IMR-90 (cell line): ENCODE measurements at regions not wholly inside any gene's neighbourhood (a gene's known extent, or its start where the extent isn't known, plus 50 kb on each side); places are given as distances from the start of the nearest gene placed in this dataset.

Experiments
- ATAC-seq: fragments of 200-7000 bp; cut with Tn5 transposase; 2 replicates; pipeline ENCODE4 v1.9.1; 2020; ENCODE audit warnings: low read depth, mild to moderate bottlenecking, moderate library complexity
- BruUV-seq: library from RNA; stranded (reverse); fragments of 400-500 nt; replicated peaks from 2 replicates; lab custom pipeline; 2021; lab: Mats Ljungman, UMichigan
- CTCF ChIA-PET: fragments of 300-600 bp; formaldehyde crosslinking; extraction: SDS; loops from one replicate; lab custom pipeline; 2021; ENCODE audit warnings: antibody characterized with exemption; lab: Yijun Ruan, JAX
- POLR2A ChIA-PET: fragments of 300-600 bp; sonication (Branson Sonifier 250); formaldehyde crosslinking; loops from one replicate; lab custom pipeline; 2022; ENCODE audit warnings: antibody characterized with exemption; ENCODE audit not compliant: unreplicated experiment; lab: Charles Lee
- DNase-seq: peaks from one replicate; pipeline ENCODE4 v3.0.0; 2013
- H2AFZ ChIP-seq: replicated peaks from 2 replicates; pipeline ENCODE3; 2013; ENCODE audit warnings: low read length, mild to moderate bottlenecking; ENCODE audit not compliant: poor library complexity
- H2AK5ac ChIP-seq: 2 replicates; pipeline ENCODE4 v1.6.1; 2013; ENCODE audit warnings: low read depth, low read length, inconsistent platforms
- H2AK9ac ChIP-seq: replicated peaks from 2 replicates; pipeline ENCODE3; 2013; ENCODE audit warnings: mild to moderate bottlenecking, low read depth, low read length, moderate library complexity; ENCODE audit not compliant: poor library complexity
- H2BK120ac ChIP-seq: 2 replicates; pipeline ENCODE4 v1.6.1; 2013; ENCODE audit warnings: low read depth, low read length, inconsistent platforms
- H2BK15ac ChIP-seq: 3 replicates; pipeline ENCODE4 v1.6.1; 2013; ENCODE audit warnings: low read depth, low read length, inconsistent platforms
- H2BK20ac ChIP-seq: 2 replicates; pipeline ENCODE4 v1.6.1; 2013; ENCODE audit warnings: low read depth, mild to moderate bottlenecking, inconsistent platforms, low read length, moderate library complexity
- H2BK5ac ChIP-seq: 2 replicates; pipeline ENCODE4 v1.6.1; 2013; ENCODE audit warnings: mild to moderate bottlenecking, low read depth, low read length, inconsistent platforms; ENCODE audit not compliant: poor library complexity, severe bottlenecking
- H3K14ac ChIP-seq: replicated peaks from 2 replicates; pipeline ENCODE4 v1.6.1; 2013; ENCODE audit warnings: low read depth, low read length, inconsistent platforms
- H3K18ac ChIP-seq: 2 replicates; pipeline ENCODE4 v1.6.1; 2013; ENCODE audit warnings: low read depth, low read length, control low read depth
- H3K23ac ChIP-seq: 2 replicates; pipeline ENCODE4 v1.6.1; 2013; ENCODE audit warnings: low read depth, low read length, inconsistent platforms
- H3K27ac ChIP-seq: 2 replicates; pipeline ENCODE4 v1.5.1; 2013; ENCODE audit warnings: mild to moderate bottlenecking, control low read depth, low read length; ENCODE audit not compliant: insufficient read depth
- H3K27me3 ChIP-seq: 2 replicates; pipeline ENCODE4 v1.6.1; 2013; ENCODE audit warnings: low read length; ENCODE audit not compliant: control insufficient read depth, insufficient read depth
- H3K36me3 ChIP-seq: 2 replicates; pipeline ENCODE4 v1.6.1; 2013; ENCODE audit warnings: low read length, mixed read lengths; ENCODE audit not compliant: control insufficient read depth, insufficient read depth
- H3K4ac ChIP-seq: 2 replicates; pipeline ENCODE4 v1.6.1; 2013; ENCODE audit warnings: low read depth, low read length, inconsistent platforms
- H3K4me1 ChIP-seq: 2 replicates; pipeline ENCODE4 v1.6.1; 2013; ENCODE audit warnings: low read length, mixed read lengths; ENCODE audit not compliant: control insufficient read depth, insufficient read depth
- H3K4me2 ChIP-seq: 2 replicates; pipeline ENCODE4 v1.6.1; 2013; ENCODE audit warnings: low read depth, mild to moderate bottlenecking, control low read depth, low read length, moderate library complexity
- H3K4me3 ChIP-seq: 2 replicates; pipeline ENCODE4 v1.5.1; 2013; ENCODE audit warnings: low read depth, mild to moderate bottlenecking, control low read depth, low read length, moderate library complexity; ENCODE audit not compliant: insufficient read depth
- H3K56ac ChIP-seq: 2 replicates; pipeline ENCODE4 v1.6.1; 2013; ENCODE audit warnings: low read length, inconsistent platforms; ENCODE audit not compliant: insufficient read depth; ENCODE audit errors: extremely low read depth
- H3K79me1 ChIP-seq, 2 experiments: 2 replicates each; pipeline ENCODE4 v1.6.1; 2013; ENCODE audit warnings: low read length in 2 of 2, inconsistent platforms in 1 of 2, low read depth in 1 of 2
- H3K9ac ChIP-seq: 2 replicates; pipeline ENCODE4 v1.6.1; 2013; ENCODE audit warnings: low read depth, low read length, control low read depth
- H3K9me1 ChIP-seq: 2 replicates; pipeline ENCODE4 v1.6.1; 2013; ENCODE audit warnings: low read length, inconsistent platforms; ENCODE audit not compliant: insufficient read depth
- H3K9me3 ChIP-seq: 2 replicates; pipeline ENCODE4 v1.6.1; 2013; ENCODE audit warnings: low read length; ENCODE audit not compliant: control insufficient read depth, insufficient read depth
- H4K20me1 ChIP-seq: 2 replicates; pipeline ENCODE4 v1.6.1; 2013; ENCODE audit warnings: low read length, inconsistent platforms; ENCODE audit not compliant: insufficient read depth
- H4K5ac ChIP-seq: 2 replicates; pipeline ENCODE4 v1.6.1; 2013; ENCODE audit warnings: mild to moderate bottlenecking, low read depth, low read length, control low read depth
- H4K8ac ChIP-seq, 2 experiments: 2 replicates each; pipeline ENCODE4 v1.6.1; 2013; ENCODE audit warnings: low read depth in 2 of 2, low read length in 2 of 2, control low read depth in 1 of 2, inconsistent platforms in 1 of 2
- H4K91ac ChIP-seq: 2 replicates; pipeline ENCODE4 v1.6.1; 2013; ENCODE audit warnings: low read depth, low read length, inconsistent platforms; ENCODE audit not compliant: insufficient read depth
- BHLHE40 ChIP-seq: fragments of 150-350 bp; IDR thresholded peaks from 2 replicates; pipeline ENCODE4 v1.6.1; 2016; ENCODE audit warnings: mild to moderate bottlenecking, low read depth, low read length
- MAFK ChIP-seq: IDR thresholded peaks from 2 replicates; pipeline ENCODE4 v1.6.1; 2012; ENCODE audit warnings: low read depth, low read length, improper control_type of control experiment
- MAZ ChIP-seq: IDR thresholded peaks from 2 replicates; pipeline ENCODE4 v1.6.1; 2012; ENCODE audit warnings: low read depth, mild to moderate bottlenecking, low read length, improper control_type of control experiment, moderate library complexity, borderline replicate concordance
- MXI1 ChIP-seq: IDR thresholded peaks from 2 replicates; pipeline ENCODE4 v1.6.1; 2012; ENCODE audit warnings: low read depth, mild to moderate bottlenecking, low read length, moderate library complexity, borderline replicate concordance
- NFE2L2 ChIP-seq: fragments of 150-350 bp; IDR thresholded peaks from 2 replicates; pipeline ENCODE4 v1.6.1; 2016; ENCODE audit warnings: low read depth, mild to moderate bottlenecking, low read length
- POLR2A ChIP-seq: IDR thresholded peaks from 2 replicates; pipeline ENCODE4 v1.6.1; 2012; ENCODE audit warnings: mild to moderate bottlenecking, low read depth, low read length
- RAD21 ChIP-seq: IDR thresholded peaks from 2 replicates; pipeline ENCODE4 v1.6.1; 2012; ENCODE audit warnings: low read length, improper control_type of control experiment
- RCOR1 ChIP-seq: IDR thresholded peaks from 2 replicates; pipeline ENCODE4 v1.6.1; 2012; ENCODE audit warnings: mild to moderate bottlenecking, low read length, improper control_type of control experiment; ENCODE audit not compliant: insufficient replicate concordance
- RFX5 ChIP-seq: IDR thresholded peaks from 2 replicates; pipeline ENCODE4 v1.8.0; 2012; ENCODE audit warnings: low read depth, mild to moderate bottlenecking, low read length, moderate library complexity
- SMC3 ChIP-seq: fragments of 150-350 bp; IDR thresholded peaks from 2 replicates; pipeline ENCODE4 v1.6.1; 2016; ENCODE audit warnings: low read depth, mild to moderate bottlenecking, antibody characterized with exemption, low read length, moderate library complexity
- WGBS, 2 experiments: methylation state at CpG; one replicate each; pipeline versions ENCODE4 v1.1.5 to v1.1.7; 2013; ENCODE audit warnings: missing lambda C conversion rate in 2 of 2; ENCODE audit not compliant: insufficient read length in 1 of 2; ENCODE audit errors: extremely low coverage in 2 of 2; 5-methylcytosine and 5-hydroxymethylcytosine counted together
- dilution Hi-C: fragments of 300-500 bp; cut with HindIII; formaldehyde crosslinking; loops from one replicate; pipeline ENCODE4 v1.14.3; 2018; ENCODE audit warnings: low sequenced_read_pairs; ENCODE audit not compliant: unreplicated experiment
- in situ Hi-C: fragments of 300-500 bp; cut with MboI; formaldehyde crosslinking; loops from 3 replicates; pipeline ENCODE4 v1.14.3; 2019; ENCODE audit warnings: low sequenced_read_pairs, inconsistent platforms, mixed read lengths
- intact Hi-C: fragments of 100-400 bp; cut with micrococcal nuclease; formaldehyde crosslinking; loops from 2 replicates; pipeline ENCODE4 v1.10.0; 2022
- TF ChIP-seq, protein P1 (sequence below): fragments of 150-350 bp; IDR thresholded peaks from 2 replicates; pipeline ENCODE4 v1.6.1; 2016; ENCODE audit warnings: low read depth, mild to moderate bottlenecking, low read length, moderate library complexity, borderline replicate concordance
- TF ChIP-seq, protein P2 (sequence below): fragments of 150-350 bp; IDR thresholded peaks from 2 replicates; pipeline ENCODE4 v1.6.1; 2017; ENCODE audit warnings: mild to moderate bottlenecking, antibody characterized with exemption, low read length, low read depth

DNA sequence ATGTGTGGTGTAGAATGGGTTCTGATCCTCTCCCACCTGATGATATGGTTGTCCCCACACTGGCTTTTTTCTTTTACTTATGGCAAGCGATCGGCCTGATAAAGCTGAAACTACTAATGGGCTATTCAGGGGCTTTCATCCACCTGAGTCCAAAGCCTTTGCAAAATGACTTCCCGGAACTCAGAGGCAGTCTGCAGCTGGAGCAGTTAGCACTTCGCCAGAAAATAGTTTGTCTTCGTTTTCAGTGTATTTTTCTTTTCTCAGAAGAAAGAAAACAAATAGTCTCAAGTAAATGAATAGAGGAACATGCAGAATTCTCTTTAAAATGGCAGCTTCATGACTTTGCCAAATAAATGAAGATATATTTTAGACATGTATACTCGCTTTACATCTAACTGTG, 306.0 kb upstream of the ADAMTS9 start:
- H4K20me1 ChIP-seq = no peaks in the 10 kb centered on the region
- intact Hi-C loops (no loop called here), in situ Hi-C loops (no loop called here), dilution Hi-C loops (no loop called here)
- ATAC-seq (no peak), DNase-seq (no peak)
- CTCF ChIA-PET = no interaction called here
- H3K9me1 ChIP-seq = no peaks in the 10 kb centered on the region
- no peak overlapping the region for H4K91ac ChIP-seq
- no peak overlapping the region for H2BK120ac ChIP-seq
- TF ChIP-seq NFE2L2 (no peak), RAD21 (no peak), MAZ (no peak), MXI1 (no peak), POLR2A (no peak), BHLHE40 (no peak), SMC3 (no peak), MAFK (no peak), RCOR1 (no peak), RFX5 (no peak)
- TF ChIP-seq, protein P1, sequence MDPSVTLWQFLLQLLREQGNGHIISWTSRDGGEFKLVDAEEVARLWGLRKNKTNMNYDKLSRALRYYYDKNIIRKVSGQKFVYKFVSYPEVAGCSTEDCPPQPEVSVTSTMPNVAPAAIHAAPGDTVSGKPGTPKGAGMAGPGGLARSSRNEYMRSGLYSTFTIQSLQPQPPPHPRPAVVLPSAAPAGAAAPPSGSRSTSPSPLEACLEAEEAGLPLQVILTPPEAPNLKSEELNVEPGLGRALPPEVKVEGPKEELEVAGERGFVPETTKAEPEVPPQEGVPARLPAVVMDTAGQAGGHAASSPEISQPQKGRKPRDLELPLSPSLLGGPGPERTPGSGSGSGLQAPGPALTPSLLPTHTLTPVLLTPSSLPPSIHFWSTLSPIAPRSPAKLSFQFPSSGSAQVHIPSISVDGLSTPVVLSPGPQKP = no peak
- TF ChIP-seq, protein P2, sequence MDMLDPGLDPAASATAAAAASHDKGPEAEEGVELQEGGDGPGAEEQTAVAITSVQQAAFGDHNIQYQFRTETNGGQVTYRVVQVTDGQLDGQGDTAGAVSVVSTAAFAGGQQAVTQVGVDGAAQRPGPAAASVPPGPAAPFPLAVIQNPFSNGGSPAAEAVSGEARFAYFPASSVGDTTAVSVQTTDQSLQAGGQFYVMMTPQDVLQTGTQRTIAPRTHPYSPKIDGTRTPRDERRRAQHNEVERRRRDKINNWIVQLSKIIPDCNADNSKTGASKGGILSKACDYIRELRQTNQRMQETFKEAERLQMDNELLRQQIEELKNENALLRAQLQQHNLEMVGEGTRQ = no peak
- no peak overlapping the region for H2BK20ac ChIP-seq
- no peak overlapping the region for H3K18ac ChIP-seq
- no peak overlapping the region for H3K14ac ChIP-seq
- no peak overlapping the region for H2BK15ac ChIP-seq
- no peak overlapping the region for H2AK9ac ChIP-seq
- no peak overlapping the region for H4K5ac ChIP-seq
- H2BK5ac ChIP-seq = no peak overlapping the region
- H2AFZ ChIP-seq = no peak overlapping the region
- no peaks in the 10 kb centered on the region for H3K36me3 ChIP-seq
- no peak overlapping the region for H2AK5ac ChIP-seq
- no peak overlapping the region for H3K4ac ChIP-seq
- POLR2A ChIA-PET = no interaction called here
- no peak overlapping the region for H3K23ac ChIP-seq
- no peak overlapping the region for H4K8ac ChIP-seq
- no peak overlapping the region for H3K4me2 ChIP-seq
- 100% methylated on average over 2 of the region's 6 CpGs; no CpG with 5 or more reads in 1 of the 2 experiments for WGBS, 2 experiments
- no TSS peak for BruUV-seq
- no peaks in the 10 kb centered on the region for H3K9me3 ChIP-seq
- no peaks in the 10 kb centered on the region for H3K79me1 ChIP-seq
- no peak overlapping the region for H3K9ac ChIP-seq
- no peaks in the 10 kb centered on the region; the same call in 1 of the 2 replicates for H3K4me1 ChIP-seq
- peaks cover 2% of the 10 kb centered on the region; the same call in 1 of the 2 replicates for H3K27me3 ChIP-seq
- no peak overlapping the region for H3K56ac ChIP-seq
- H3K4me3 ChIP-seq = no peak overlapping the region
- no peak overlapping the region for H3K27ac ChIP-seq
